Fibroblast of skin of left quadriceps (primary cell): ENCODE measurements at regions not wholly inside any gene's neighbourhood (a gene's known extent, or its start where the extent isn't known, plus 50 kb on each side); places are given as distances from the start of the nearest gene placed in this dataset.

ENCODE experiments used
- DNase-seq, 2 experiments: peaks; one replicate each; pipeline ENCODE4 v3.0.0-alpha.2; 2013; ENCODE audit warnings: low read depth in 2 of 2

DNA sequence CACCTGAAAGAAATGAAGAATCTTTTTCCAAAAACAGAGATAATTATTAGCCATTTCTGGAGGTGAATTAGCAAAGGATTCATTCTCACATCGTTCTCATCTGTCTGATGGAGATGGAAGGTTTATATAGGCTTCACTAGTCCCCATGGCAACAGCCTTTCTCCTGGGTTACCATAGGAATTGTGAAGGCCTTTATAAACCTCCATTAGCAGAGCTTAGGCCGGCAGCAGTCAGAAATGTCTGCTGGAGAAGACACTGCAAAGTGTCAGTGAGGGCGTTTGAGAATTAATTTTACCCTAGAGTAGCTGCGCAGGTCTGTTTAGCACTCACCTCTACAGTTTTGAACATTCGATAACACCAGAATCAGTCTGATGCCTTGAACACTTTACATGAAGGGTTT, 290.4 kb upstream of the NR4A3 start:
- no peak for DNase-seq

GRCh38 chr9:99533421-99533820, 288.3 kb upstream of the NR4A3 start:
- DNase-seq = no peak

- DNase-seq = no peak
Measured at GRCh38 chr9:99537996-99538395, 283.7 kb upstream of the NR4A3 start.

- no peak for DNase-seq
Measured at GRCh38 chr9:99544526-99544925, 277.2 kb upstream of the NR4A3 start.

DNA sequence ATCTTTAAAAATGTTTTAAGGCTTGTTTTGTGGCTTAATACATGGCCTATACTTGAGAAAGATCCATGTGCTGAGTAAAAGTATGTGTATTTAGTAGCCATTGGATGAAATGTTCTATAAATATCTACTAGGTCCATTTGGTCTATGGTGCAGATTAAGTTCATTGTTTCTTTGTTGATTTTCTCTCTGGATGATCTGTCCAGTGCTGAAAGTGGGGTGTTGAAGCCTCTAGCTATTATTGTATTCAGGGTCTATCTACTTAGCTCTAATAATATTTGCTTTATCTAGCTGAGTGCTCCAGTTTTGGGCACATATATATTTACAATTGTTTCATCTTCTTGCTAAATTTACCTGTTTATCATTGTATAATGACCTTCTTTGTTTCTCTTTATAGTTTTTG, 272.2 kb upstream of the NR4A3 start:
- DNase-seq = no peak

DNA sequence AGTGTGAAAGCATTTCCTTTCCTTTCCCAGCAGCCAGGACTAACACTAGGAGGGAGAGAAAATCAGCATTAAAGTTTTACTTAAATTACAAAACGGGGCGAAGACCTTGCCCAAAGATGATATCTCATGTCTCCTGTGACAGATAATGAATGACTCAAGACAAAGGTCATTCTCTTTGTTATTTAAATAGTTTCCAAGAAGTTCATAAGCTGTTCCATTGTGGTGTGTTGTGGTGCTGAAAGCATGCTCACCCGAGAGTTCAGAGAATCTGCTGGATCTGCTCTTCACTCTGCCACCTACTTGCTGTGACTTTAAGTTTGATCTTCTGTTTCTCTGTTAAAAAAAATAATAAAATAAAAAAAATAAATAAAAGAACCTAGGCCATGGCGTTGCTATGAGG, 265.9 kb upstream of the NR4A3 start:
- DNase-seq = no peak

GRCh38 chr9:99556998-99557397, 264.7 kb upstream of the NR4A3 start:
- DNase-seq = no peak

DNA sequence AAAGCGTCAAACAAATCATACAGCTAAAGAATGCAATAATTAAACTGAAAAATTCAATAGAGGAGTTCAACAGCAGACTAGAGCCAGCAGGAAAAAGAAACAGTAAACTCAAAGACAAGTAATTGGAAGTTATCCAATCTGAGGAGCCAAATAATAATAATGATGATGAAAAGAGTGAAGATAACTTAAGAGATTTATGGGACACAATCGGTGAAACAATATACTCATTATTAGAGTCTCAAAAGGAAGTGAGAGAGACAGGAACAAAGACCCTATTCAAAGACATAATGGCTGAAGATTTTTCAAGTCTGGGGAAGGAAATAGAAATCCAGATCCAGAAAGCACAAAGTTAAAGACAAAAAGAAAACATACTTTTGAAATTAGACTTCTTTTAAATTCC, 263.9 kb upstream of the NR4A3 start:
- no peak for DNase-seq

DNA sequence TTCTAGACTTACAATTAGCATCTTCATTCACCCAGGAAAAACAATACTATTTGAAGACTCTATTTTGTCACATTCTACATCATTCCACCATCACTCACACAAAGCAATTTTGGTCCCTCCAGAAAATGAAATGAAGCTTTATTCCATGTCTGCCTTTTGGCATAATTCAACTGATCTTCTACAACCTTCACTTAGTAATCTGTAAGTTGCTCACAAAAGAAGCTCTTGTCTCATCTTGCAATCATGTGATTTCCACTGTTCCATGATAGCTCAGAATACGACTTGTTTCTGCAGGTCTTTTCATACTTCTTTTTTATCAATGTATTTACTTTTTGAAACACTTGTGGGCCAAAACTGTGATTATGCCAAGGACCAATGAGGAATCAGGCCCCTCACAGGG, 261.9 kb upstream of the NR4A3 start:
- DNase-seq = no peak

GRCh38 chr9:99560561-99560960, 261.1 kb upstream of the NR4A3 start:
- no peak for DNase-seq

DNA sequence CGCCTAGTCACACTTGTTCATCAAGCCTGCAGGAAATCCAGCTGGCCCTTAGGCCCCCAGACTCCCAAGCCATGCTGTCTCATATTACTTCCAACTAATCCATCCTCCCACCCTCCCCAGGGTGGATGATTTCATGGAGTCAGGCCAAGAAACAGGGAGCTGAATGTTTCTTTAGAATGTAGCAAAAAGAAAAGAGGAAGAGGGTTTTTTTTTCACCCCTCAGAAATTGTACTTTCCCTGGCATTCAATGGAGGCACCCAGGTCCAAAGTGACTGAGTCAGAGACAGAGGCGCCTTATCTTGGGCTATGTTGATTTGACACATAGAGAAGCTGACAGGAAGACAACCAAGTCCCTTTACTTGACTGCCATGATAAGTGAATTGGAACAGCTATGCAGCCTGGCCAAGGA, 260.2 kb upstream of the NR4A3 start:
- no peak for DNase-seq

- no peak for DNase-seq
Measured at GRCh38 chr9:99561961-99562565, 259.6 kb upstream of the NR4A3 start.

GRCh38 chr9:99563364-99563763, 258.3 kb upstream of the NR4A3 start:
- DNase-seq = no peak

GRCh38 chr9:99565203-99565602, 256.5 kb upstream of the NR4A3 start:
- DNase-seq = no peak

GRCh38 chr9:99567436-99567835, 254.2 kb upstream of the NR4A3 start:
- no peak for DNase-seq

- no peak for DNase-seq
Measured at GRCh38 chr9:99569840-99570239, 251.8 kb upstream of the NR4A3 start.

DNA sequence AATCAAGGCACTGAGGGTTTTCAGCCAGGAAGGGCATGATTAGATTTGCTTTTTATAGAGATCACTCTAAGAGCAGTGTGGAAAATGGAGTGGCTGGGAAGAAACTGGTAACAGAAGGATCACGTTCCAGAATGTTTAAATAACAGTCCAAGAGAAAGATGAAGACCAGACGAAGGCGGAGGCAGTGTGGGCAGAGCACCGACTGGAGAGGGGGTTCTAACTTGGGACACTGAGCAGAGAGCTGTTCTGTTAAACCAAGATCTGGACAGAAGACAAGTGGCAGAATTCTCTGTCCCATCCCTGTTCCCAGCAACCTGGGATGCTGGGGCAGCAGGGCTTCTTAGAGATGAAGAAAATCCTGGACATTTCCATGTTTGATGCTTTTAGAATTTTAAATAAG, 249.1 kb upstream of the NR4A3 start:
- DNase-seq = no peak

DNA sequence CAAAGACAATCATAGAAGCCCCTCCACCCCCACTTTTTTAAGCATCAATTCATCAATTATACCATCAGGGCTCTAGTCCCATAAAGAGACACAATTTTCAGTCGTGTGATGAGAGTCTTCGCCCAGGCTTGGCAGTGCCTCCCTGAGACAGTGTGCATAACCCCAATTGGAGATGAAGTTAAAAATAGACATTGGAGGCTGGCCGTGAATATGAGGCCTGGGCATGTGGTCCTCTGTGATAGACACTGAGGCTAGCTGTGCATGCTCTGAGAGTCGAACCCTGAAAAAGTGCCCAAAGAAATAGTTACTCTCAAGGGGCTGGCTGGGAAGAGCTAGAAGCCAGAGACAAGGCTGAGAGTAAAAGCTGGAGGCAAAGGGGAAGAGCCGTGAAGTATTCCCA, 248.6 kb upstream of the NR4A3 start:
- no peak for DNase-seq

DNA sequence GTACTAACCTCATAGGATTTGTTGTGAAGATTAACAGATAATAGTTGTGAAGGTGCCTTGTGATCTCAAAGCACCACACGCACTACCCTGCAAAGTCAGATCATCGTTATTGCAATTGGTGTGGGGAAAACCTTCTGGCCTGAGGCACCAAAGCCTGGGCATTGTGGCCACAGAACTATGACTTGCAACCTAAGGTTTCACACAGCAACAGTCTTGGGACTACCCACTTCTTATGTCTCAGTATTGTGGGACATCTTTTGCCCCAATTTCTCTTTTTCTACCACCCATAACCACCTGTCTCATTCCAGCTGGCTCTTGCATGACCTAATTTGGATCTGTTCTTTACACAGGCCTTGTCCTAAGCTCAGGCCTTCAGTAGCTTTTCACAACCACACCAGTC, 247.8 kb upstream of the NR4A3 start:
- no peak for DNase-seq

DNA sequence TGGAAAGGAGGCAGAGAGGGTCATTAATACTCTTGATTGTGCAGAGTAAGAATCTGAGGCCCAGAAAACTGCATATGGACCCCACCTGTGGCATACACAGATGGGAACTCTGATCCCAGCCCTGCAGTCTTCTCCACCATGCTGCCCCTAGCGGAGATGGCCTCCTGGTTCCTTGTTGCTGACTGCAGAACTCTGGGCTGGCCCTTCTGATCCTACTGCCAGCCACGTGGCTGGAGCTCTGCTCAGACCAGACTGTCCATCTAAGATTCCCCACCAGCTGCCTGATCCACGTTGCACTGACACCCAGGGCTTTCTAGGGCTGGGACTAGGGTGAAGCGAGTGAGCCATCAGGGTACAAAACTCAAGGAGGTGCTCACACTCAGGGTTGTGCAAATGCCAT, 245.7 kb upstream of the NR4A3 start:
- no peak for DNase-seq

DNA sequence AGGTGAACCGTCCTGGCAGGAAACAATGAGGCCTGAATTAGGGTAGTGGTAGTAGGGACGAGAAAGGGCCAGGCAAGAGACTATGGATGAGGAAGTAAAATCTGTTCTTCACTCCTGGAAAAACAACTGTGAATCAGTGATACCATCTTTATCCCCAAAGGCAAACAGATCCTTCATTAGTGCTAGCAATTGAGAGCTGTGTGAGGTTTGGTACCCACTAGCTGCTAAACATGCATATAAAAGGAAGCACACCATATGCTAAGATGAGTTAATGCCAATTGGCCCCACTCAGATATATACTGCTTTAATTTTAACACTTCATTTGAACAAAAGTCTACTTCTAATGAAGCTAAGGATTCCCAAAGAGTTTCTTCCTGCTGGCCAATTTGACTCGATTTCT, 244.8 kb upstream of the NR4A3 start:
- DNase-seq = no peak

DNA sequence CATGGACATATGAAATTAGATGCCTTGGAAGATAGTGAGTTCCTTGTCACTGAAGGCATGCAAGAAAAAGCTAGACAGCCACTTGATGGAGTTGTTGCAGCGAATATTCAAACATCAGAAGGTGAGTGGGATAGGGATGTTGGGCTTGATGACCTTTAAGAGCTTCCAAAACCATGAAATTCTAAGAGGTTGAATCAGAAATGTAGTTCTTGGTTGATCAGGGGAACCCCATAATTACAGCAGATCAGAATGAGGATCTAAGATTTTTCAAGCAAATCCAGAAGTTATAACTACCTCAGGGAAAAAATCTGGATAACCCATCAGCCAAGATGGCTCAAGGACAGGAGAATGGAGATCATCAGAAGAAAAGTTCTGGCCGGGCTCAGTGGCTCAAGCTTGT, 244.3 kb upstream of the NR4A3 start:
- no peak for DNase-seq

DNA sequence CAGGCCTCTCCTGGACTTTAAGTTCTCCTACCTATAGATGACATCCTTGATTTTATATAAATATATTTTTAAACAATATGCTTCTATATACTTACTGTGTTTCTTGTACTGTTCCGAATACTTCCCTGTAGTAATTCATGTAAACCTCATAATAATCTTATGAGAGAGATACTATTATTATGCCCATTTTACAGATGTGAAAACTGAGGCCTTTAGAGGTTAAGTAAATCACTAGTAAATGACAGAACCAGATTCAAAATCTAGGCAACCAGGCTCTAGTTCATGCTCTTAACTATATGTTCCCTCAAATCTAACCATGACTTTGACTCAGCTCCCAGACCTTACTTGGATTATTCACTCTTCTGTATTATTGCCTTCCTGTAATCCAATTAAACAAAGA, 243.0 kb upstream of the NR4A3 start:
- no peak for DNase-seq

DNA sequence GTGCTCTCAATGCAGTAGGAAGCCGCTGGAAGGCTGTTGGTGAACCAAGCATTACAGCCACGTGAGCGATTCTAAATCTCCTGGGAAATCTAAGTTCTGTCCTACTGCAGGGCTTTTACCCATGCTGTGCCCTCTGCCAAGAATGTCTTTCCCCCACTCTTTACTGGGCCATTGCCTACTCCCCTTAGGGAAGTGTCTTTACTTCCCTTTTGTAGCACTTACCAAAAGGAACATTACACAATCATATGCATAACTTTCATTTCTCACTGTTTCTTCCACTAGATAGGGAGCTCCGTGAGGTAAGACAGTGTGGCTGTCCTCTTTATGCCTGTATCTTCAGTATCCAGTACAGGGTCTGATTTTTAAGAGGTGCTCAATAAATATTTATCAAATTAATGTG, 241.7 kb upstream of the NR4A3 start:
- no peak for DNase-seq

GRCh38 chr9:99582814-99583213, 238.9 kb upstream of the NR4A3 start:
- DNase-seq = no peak
